HEK293 (cell line): ENCODE measurements at regions not wholly inside any gene's neighbourhood (a gene's known extent, or its start where the extent isn't known, plus 50 kb on each side); places are given as distances from the start of the nearest gene placed in this dataset.

Experiments used
- CTCF ChIA-PET: fragments of 350-600 bp; formaldehyde crosslinking; extraction: SDS; loops from one replicate; lab custom pipeline; 2021; ENCODE audit warnings: antibody characterized with exemption; lab: Yijun Ruan, JAX
- POLR2A ChIA-PET: fragments of 300-600 bp; formaldehyde crosslinking; extraction: SDS; loops from one replicate; lab custom pipeline; 2020; ENCODE audit warnings: antibody characterized with exemption, inconsistent platforms; lab: Yijun Ruan, JAX
- H3K27ac ChIP-seq: fragments of 200-500 bp; sonication (Bioruptor generic); 2 replicates; pipeline ENCODE4 v1.5.1; 2014; ENCODE audit warnings: low read depth, low read length, control low read depth, inconsistent platforms; ENCODE audit errors: extremely low read depth
- H3K36me3 ChIP-seq, 2 experiments: fragments of 200-500 bp in 1 of 2; sonication (Bioruptor generic) in 1 of 2; 1 replicate in 1 of 2; 2 replicates in 1 of 2; pipeline ENCODE4 v1.5.1; 2014 to 2017; ENCODE audit warnings: inconsistent platforms in 2 of 2, low read length in 2 of 2; ENCODE audit not compliant: control insufficient read depth in 2 of 2, insufficient read depth in 1 of 2
- H3K4me1 ChIP-seq: fragments of 200-500 bp; sonication (Bioruptor generic); 2 replicates; pipeline ENCODE4 v1.5.1; 2014; ENCODE audit warnings: mild to moderate bottlenecking, low read length, inconsistent platforms; ENCODE audit not compliant: control insufficient read depth, insufficient read depth
- H3K4me3 ChIP-seq: 2 replicates; pipeline ENCODE4 v1.5.1; 2011; ENCODE audit warnings: low read depth, mild to moderate bottlenecking, control low read depth, low read length, moderate library complexity
- H3K9me3 ChIP-seq: fragments of 200-500 bp; sonication (Bioruptor generic); 2 replicates; pipeline ENCODE4 v1.5.1; 2014; ENCODE audit warnings: low read depth, low read length, inconsistent platforms; ENCODE audit not compliant: control insufficient read depth, insufficient read depth
- FEZF1 ChIP-seq: fragments of 450-650 bp; formaldehyde crosslinking; IDR thresholded peaks from 2 replicates; pipeline ENCODE4 v1.5.1; 2016; ENCODE audit warnings: missing biosample characterization, missing genetic modification characterization
- INSM2 ChIP-seq: fragments of 450-650 bp; formaldehyde crosslinking; IDR thresholded peaks from 2 replicates; pipeline ENCODE4 v1.5.1; 2016; ENCODE audit warnings: missing biosample characterization, missing genetic modification characterization
- ZBTB48 ChIP-seq: fragments of 450-650 bp; formaldehyde crosslinking; IDR thresholded peaks from 2 replicates; pipeline ENCODE4 v1.5.1; 2016; ENCODE audit warnings: missing biosample characterization, missing genetic modification characterization
- ZFHX2 ChIP-seq: fragments of 450-650 bp; formaldehyde crosslinking; conservative IDR thresholded peaks from 2 replicates; pipeline ENCODE4 v1.5.1; 2016; ENCODE audit warnings: missing biosample characterization, missing genetic modification characterization
- ZFP69B ChIP-seq: fragments of 450-650 bp; formaldehyde crosslinking; IDR thresholded peaks from 2 replicates; pipeline ENCODE4 v1.5.1; 2016; ENCODE audit warnings: missing biosample characterization, missing genetic modification characterization
- ZNF132 ChIP-seq: fragments of 450-650 bp; formaldehyde crosslinking; IDR thresholded peaks from 2 replicates; pipeline ENCODE4 v1.5.1; 2017; ENCODE audit warnings: missing biosample characterization, missing genetic modification characterization, borderline replicate concordance
- ZNF169 ChIP-seq: fragments of 450-650 bp; formaldehyde crosslinking; IDR thresholded peaks from 2 replicates; pipeline ENCODE4 v1.5.1; 2016; ENCODE audit warnings: missing biosample characterization, missing genetic modification characterization
- ZNF175 ChIP-seq: fragments of 450-650 bp; formaldehyde crosslinking; IDR thresholded peaks from 2 replicates; pipeline ENCODE4 v1.5.1; 2016; ENCODE audit warnings: missing biosample characterization, missing genetic modification characterization
- ZNF2 ChIP-seq: fragments of 450-650 bp; formaldehyde crosslinking; IDR thresholded peaks from 2 replicates; pipeline ENCODE4 v1.5.1; 2016; ENCODE audit warnings: missing biosample characterization, missing genetic modification characterization
- ZNF214 ChIP-seq: fragments of 450-650 bp; formaldehyde crosslinking; IDR thresholded peaks from 2 replicates; pipeline ENCODE4 v1.5.1; 2017; ENCODE audit warnings: missing biosample characterization, mild to moderate bottlenecking, missing genetic modification characterization, borderline replicate concordance
- ZNF274 ChIP-seq, 2 experiments: fragments of 200-500 bp in 1 of 2; fragments of 450-650 bp in 1 of 2; sonication (Bioruptor generic) in 1 of 2; formaldehyde crosslinking in 1 of 2; IDR thresholded peaks; 2 replicates each; pipeline versions ENCODE4 v1.5.1 to v1.6.1; 2014 to 2016; ENCODE audit warnings: borderline replicate concordance in 1 of 2, inconsistent platforms in 1 of 2, low read length in 1 of 2, missing biosample characterization in 1 of 2, missing genetic modification characterization in 1 of 2
- ZNF292 ChIP-seq: fragments of 450-650 bp; formaldehyde crosslinking; IDR thresholded peaks from 2 replicates; pipeline ENCODE4 v1.5.1; 2016; ENCODE audit warnings: low read depth, missing biosample characterization, missing genetic modification characterization, borderline replicate concordance
- ZNF510 ChIP-seq: fragments of 450-650 bp; formaldehyde crosslinking; IDR thresholded peaks from 2 replicates; pipeline ENCODE4 v1.5.1; 2018; ENCODE audit warnings: mild to moderate bottlenecking, missing genetic modification characterization, missing biosample characterization; ENCODE audit not compliant: insufficient replicate concordance
- ZNF530 ChIP-seq: fragments of 450-650 bp; formaldehyde crosslinking; IDR thresholded peaks from 2 replicates; pipeline ENCODE4 v1.5.1; 2016; ENCODE audit warnings: low read depth, missing biosample characterization, missing genetic modification characterization
- ZNF548 ChIP-seq: fragments of 450-650 bp; formaldehyde crosslinking; IDR thresholded peaks from 2 replicates; pipeline ENCODE4 v1.5.1; 2016; ENCODE audit warnings: missing biosample characterization, missing genetic modification characterization
- ZNF555 ChIP-seq: fragments of 450-650 bp; formaldehyde crosslinking; conservative IDR thresholded peaks from 2 replicates; pipeline ENCODE4 v1.5.1; 2017; ENCODE audit warnings: missing biosample characterization, mild to moderate bottlenecking, missing genetic modification characterization, inconsistent platforms
- ZNF580 ChIP-seq: fragments of 450-650 bp; formaldehyde crosslinking; IDR thresholded peaks from 2 replicates; pipeline ENCODE4 v1.5.1; 2016; ENCODE audit warnings: missing biosample characterization, missing genetic modification characterization
- ZNF660 ChIP-seq: fragments of 450-650 bp; IDR thresholded peaks from 2 replicates; pipeline ENCODE4 v1.5.1; 2018; ENCODE audit warnings: missing biosample characterization, mild to moderate bottlenecking, missing genetic modification characterization
- ZNF76 ChIP-seq: fragments of 450-650 bp; formaldehyde crosslinking; IDR thresholded peaks from 2 replicates; pipeline ENCODE4; 2016; ENCODE audit warnings: low read depth, missing biosample characterization, missing genetic modification characterization, borderline replicate concordance
- TF ChIP-seq, protein P1 (sequence below): fragments of 450-650 bp; formaldehyde crosslinking; conservative IDR thresholded peaks from 2 replicates; pipeline ENCODE4 v1.5.1; 2016; ENCODE audit warnings: low read depth, missing biosample characterization, missing genetic modification characterization
- TF ChIP-seq, protein P2 (sequence below): sonication (generic); formaldehyde crosslinking; IDR thresholded peaks from 2 replicates; pipeline ENCODE4 v1.8.1; 2022; ENCODE audit warnings: mild to moderate bottlenecking, moderate library complexity, missing genetic modification reagents
- TF ChIP-seq, protein P3 (sequence below): fragments of 450-650 bp; formaldehyde crosslinking; IDR thresholded peaks from 2 replicates; pipeline ENCODE4 v1.5.1; 2016; ENCODE audit warnings: missing biosample characterization, missing genetic modification characterization

DNA sequence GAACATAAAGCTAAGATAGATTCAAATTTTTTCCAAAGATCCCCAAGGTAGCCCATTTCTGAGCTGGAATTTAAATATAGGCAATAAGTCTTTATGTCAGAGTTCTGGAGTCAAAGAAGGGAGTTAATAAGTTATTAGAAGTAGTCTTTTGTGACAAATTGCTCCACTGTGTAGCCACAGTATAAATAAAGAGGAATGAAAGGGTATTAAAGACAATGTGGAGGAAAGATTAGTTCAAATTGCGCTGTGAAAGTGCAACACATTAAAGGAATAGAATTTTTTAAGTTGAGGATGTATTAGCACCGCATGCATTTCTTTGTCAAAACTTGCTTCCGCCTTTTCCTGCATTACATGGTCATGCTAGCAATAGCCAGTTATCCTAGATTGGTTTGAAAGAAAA is 666.6 kb upstream of the CCDC54 start:
- Histone ChIP-seq H3K4me3 (no peak overlapping the region), H3K9me3 (no peaks in the 10 kb centered on the region)
- POLR2A ChIA-PET: no interaction called here
- TF ChIP-seq, protein P1, sequence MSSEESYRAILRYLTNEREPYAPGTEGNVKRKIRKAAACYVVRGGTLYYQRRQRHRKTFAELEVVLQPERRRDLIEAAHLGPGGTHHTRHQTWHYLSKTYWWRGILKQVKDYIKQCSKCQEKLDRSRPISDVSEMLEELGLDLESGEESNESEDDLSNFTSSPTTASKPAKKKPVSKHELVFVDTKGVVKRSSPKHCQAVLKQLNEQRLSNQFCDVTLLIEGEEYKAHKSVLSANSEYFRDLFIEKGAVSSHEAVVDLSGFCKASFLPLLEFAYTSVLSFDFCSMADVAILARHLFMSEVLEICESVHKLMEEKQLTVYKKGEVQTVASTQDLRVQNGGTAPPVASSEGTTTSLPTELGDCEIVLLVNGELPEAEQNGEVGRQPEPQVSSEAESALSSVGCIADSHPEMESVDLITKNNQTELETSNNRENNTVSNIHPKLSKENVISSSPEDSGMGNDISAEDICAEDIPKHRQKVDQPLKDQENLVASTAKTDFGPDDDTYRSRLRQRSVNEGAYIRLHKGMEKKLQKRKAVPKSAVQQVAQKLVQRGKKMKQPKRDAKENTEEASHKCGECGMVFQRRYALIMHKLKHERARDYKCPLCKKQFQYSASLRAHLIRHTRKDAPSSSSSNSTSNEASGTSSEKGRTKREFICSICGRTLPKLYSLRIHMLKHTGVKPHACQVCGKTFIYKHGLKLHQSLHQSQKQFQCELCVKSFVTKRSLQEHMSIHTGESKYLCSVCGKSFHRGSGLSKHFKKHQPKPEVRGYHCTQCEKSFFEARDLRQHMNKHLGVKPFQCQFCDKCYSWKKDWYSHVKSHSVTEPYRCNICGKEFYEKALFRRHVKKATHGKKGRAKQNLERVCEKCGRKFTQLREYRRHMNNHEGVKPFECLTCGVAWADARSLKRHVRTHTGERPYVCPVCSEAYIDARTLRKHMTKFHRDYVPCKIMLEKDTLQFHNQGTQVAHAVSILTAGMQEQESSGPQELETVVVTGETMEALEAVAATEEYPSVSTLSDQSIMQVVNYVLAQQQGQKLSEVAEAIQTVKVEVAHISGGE (tag by site-specific recombination): no peak
- TF ChIP-seq ZNF660 (tag by site-specific recombination): no peak
- no peak for TF ChIP-seq ZNF274 (IDR thresholded peaks at IDR 0.05; ENCODE audit: low read length)
- TF ChIP-seq ZNF274 (tag by site-specific recombination; IDR thresholded peaks at IDR 0.05; ENCODE audit: borderline replicate concordance): no peak
- TF ChIP-seq FEZF1 (tag by site-specific recombination): no peak
- no peak for TF ChIP-seq ZNF530 (tag by site-specific recombination)
- no peak for TF ChIP-seq ZNF510 (tag by site-specific recombination)
- no peak for TF ChIP-seq ZBTB48 (tag by site-specific recombination)
- TF ChIP-seq ZNF292: no peak
- TF ChIP-seq, all 188 proteins: peak for 0
- Histone ChIP-seq H3K27ac (no peak overlapping the region), H3K4me1 (no peaks in the 10 kb centered on the region), H3K36me3 (no peaks in the 10 kb centered on the region)
- CTCF ChIA-PET: no interaction called here

DNA sequence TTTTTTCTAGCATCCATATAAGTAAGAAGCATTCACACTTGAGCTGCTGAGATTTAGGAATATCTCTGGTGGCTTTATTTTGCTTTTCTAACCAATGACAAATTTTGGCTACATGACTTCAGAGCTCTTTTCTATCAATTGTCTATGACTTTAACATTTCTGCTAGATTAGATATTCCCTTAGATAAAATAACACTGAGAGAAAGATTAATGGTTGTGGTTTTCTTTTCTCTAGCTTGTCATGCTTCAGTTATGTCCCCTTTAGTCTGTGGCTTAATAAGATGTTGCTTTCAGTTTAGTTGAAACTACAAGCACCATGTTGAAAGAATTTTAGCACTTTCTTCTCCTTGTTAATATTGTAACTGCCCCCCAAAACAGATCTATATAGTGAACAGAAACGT is 665.6 kb upstream of the CCDC54 start:
- Histone ChIP-seq H3K4me1 (no peaks in the 10 kb centered on the region), H3K9me3 (no peaks in the 10 kb centered on the region), H3K27ac (no peak overlapping the region), H3K36me3 (no peaks in the 10 kb centered on the region), H3K4me3 (no peak overlapping the region)
- TF ChIP-seq INSM2 (no peak), ZFP69B (tag by site-specific recombination) (no peak), ZNF555 (tag by site-specific recombination) (no peak), ZNF175 (tag by site-specific recombination) (no peak)
- POLR2A ChIA-PET: no interaction called here
- CTCF ChIA-PET: interaction anchor here (0.7 kb wide), 1 partner anchor 1803 kb away, joined by 4 read pairs; no protein-coding TSS in a partner anchor

DNA sequence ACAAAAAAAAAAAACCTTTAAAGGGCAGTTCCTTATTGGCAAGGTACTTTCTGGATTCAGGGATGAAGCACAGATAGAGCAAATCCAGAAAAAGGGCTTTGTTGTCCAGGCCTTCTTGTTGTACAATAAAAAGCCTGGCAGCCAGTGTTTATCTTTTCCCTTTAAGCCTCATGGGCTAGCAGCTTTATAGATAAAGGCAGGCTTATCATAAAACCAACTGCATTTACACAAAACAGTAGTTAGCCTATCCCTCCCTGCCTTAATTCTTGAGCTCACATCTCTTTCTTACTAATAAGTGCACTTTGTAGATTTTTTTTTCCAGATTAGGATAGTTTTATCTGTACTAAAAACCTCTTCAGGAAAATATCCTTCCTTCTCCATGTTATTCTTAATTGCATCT is 662.8 kb upstream of the CCDC54 start:
- no peaks in the 10 kb centered on the region for H3K9me3 ChIP-seq
- H3K36me3 ChIP-seq: no peaks in the 10 kb centered on the region
- POLR2A ChIA-PET: no interaction called here
- H3K4me1 ChIP-seq: no peaks in the 10 kb centered on the region
- no peak overlapping the region for H3K27ac ChIP-seq
- H3K4me3 ChIP-seq: no peak overlapping the region
- CTCF ChIA-PET: no interaction called here
- TF ChIP-seq, protein P2, sequence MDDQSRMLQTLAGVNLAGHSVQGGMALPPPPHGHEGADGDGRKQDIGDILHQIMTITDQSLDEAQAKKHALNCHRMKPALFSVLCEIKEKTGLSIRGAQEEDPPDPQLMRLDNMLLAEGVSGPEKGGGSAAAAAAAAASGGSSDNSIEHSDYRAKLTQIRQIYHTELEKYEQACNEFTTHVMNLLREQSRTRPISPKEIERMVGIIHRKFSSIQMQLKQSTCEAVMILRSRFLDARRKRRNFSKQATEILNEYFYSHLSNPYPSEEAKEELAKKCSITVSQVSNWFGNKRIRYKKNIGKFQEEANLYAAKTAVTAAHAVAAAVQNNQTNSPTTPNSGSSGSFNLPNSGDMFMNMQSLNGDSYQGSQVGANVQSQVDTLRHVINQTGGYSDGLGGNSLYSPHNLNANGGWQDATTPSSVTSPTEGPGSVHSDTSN (CRISPR knock-in tag): no peak
- no peak for TF ChIP-seq ZNF548 (tag by site-specific recombination)
- TF ChIP-seq ZNF2: no peak
- no peak for TF ChIP-seq ZNF214 (tag by site-specific recombination)
- TF ChIP-seq ZNF580 (tag by site-specific recombination): no peak
- no peak for TF ChIP-seq ZFHX2 (tag by site-specific recombination)
- TF ChIP-seq, protein P3, sequence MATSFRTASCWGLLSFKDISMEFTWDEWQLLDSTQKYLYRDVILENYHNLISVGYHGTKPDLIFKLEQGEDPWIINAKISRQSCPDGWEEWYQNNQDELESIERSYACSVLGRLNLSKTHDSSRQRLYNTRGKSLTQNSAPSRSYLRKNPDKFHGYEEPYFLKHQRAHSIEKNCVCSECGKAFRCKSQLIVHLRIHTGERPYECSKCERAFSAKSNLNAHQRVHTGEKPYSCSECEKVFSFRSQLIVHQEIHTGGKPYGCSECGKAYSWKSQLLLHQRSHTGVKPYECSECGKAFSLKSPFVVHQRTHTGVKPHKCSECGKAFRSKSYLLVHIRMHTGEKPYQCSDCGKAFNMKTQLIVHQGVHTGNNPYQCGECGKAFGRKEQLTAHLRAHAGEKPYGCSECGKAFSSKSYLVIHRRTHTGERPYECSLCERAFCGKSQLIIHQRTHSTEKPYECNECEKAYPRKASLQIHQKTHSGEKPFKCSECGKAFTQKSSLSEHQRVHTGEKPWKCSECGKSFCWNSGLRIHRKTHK (tag by site-specific recombination): no peak
- no peak for TF ChIP-seq ZNF132 (tag by site-specific recombination)
- no peak for TF ChIP-seq ZNF169 (tag by site-specific recombination)
- TF ChIP-seq ZNF76 (tag by site-specific recombination): no peak
